Stimulated activated naive CD8-positive, alpha-beta T cell treated with anti-CD3 and anti-CD28 coated beads, Interleukin-15, Interleukin-2, amounts not matched to agents 100 ng/mL and 50 ng/mL, for 24 hours (primary cell): ENCODE measurements at regions not wholly inside any gene's neighbourhood (a gene's known extent, or its start where the extent isn't known, plus 50 kb on each side); places are given as distances from the start of the nearest gene placed in this dataset.

Experiments used
- H3K27ac Mint-ChIP-seq: one replicate; pipeline ENCODE4 v1.8.0; 2021; ENCODE audit warnings: mild to moderate bottlenecking, mixed read lengths
- H3K27me3 Mint-ChIP-seq: one replicate; pipeline ENCODE4 v1.8.0; 2021; ENCODE audit warnings: mixed read lengths
- H3K36me3 Mint-ChIP-seq: one replicate; pipeline ENCODE4 v1.8.0; 2021; ENCODE audit warnings: low read depth, mixed read lengths
- H3K4me1 Mint-ChIP-seq: one replicate; pipeline ENCODE4 v1.8.0; 2021; ENCODE audit warnings: low read depth, mixed read lengths
- H3K4me3 Mint-ChIP-seq: one replicate; pipeline ENCODE4 v1.8.0; 2021; ENCODE audit warnings: mild to moderate bottlenecking, mixed read lengths
- H3K9me3 Mint-ChIP-seq: one replicate; pipeline ENCODE4 v1.8.0; 2021; ENCODE audit warnings: mixed read lengths

- no peaks in the 10 kb centered on the region for H3K4me1 Mint-ChIP-seq
Observed at GRCh38 chr20:16904751-16905150, 156.6 kb downstream of the OTOR start.

GRCh38 chr20:16914277-16914676 is 166.1 kb downstream of the OTOR start:
- no peak overlapping the region for H3K27ac Mint-ChIP-seq
- no peaks in the 10 kb centered on the region for H3K36me3 Mint-ChIP-seq
- H3K9me3 Mint-ChIP-seq = peaks cover 8% of the 10 kb centered on the region

More at GRCh38 chr20:16904751-16905150, 156.6 kb downstream of the OTOR start:
- Mint-ChIP-seq H3K36me3 (no peaks in the 10 kb centered on the region), H3K4me3 (no peak overlapping the region), H3K9me3 (peaks cover 4% of the 10 kb centered on the region), H3K27me3 (no peaks in the 10 kb centered on the region), H3K27ac (no peak overlapping the region)

GRCh38 chr20:16916165-16916564 is 168.0 kb downstream of the OTOR start:
- Mint-ChIP-seq H3K9me3 (peaks cover 4% of the 10 kb centered on the region), H3K4me1 (no peaks in the 10 kb centered on the region), H3K27me3 (no peaks in the 10 kb centered on the region), H3K36me3 (no peaks in the 10 kb centered on the region), H3K27ac (no peak overlapping the region), H3K4me3 (no peak overlapping the region)

More at GRCh38 chr20:16914277-16914676, 166.1 kb downstream of the OTOR start:
- no peaks in the 10 kb centered on the region for H3K4me1 Mint-ChIP-seq
- H3K4me3 Mint-ChIP-seq = no peak overlapping the region
- H3K27me3 Mint-ChIP-seq = no peaks in the 10 kb centered on the region

- no peaks in the 10 kb centered on the region for H3K27me3 Mint-ChIP-seq
- H3K4me1 Mint-ChIP-seq = no peaks in the 10 kb centered on the region
- H3K4me3 Mint-ChIP-seq = no peak overlapping the region
- no peaks in the 10 kb centered on the region for H3K9me3 Mint-ChIP-seq
- H3K27ac Mint-ChIP-seq = no peak overlapping the region
- no peaks in the 10 kb centered on the region for H3K36me3 Mint-ChIP-seq
Observed at GRCh38 chr20:16917636-16918035, 169.5 kb downstream of the OTOR start.

GRCh38 chr20:16918366-16918765 is 170.2 kb downstream of the OTOR start:
- no peaks in the 10 kb centered on the region for H3K9me3 Mint-ChIP-seq
- no peaks in the 10 kb centered on the region for H3K27me3 Mint-ChIP-seq
- H3K4me1 Mint-ChIP-seq = no peaks in the 10 kb centered on the region
- H3K36me3 Mint-ChIP-seq = no peaks in the 10 kb centered on the region
- H3K27ac Mint-ChIP-seq = no peak overlapping the region
- no peak overlapping the region for H3K4me3 Mint-ChIP-seq

- Mint-ChIP-seq H3K36me3 (no peaks in the 10 kb centered on the region), H3K4me1 (no peaks in the 10 kb centered on the region), H3K27ac (no peak overlapping the region), H3K4me3 (no peak overlapping the region), H3K9me3 (no peaks in the 10 kb centered on the region), H3K27me3 (no peaks in the 10 kb centered on the region)
Observed at GRCh38 chr20:16919841-16920240, 171.7 kb downstream of the OTOR start.

GRCh38 chr20:16922834-16923233 is 174.7 kb downstream of the OTOR start:
- Mint-ChIP-seq H3K27me3 (no peaks in the 10 kb centered on the region), H3K4me1 (no peaks in the 10 kb centered on the region), H3K9me3 (no peaks in the 10 kb centered on the region), H3K27ac (no peak overlapping the region), H3K4me3 (no peak overlapping the region), H3K36me3 (no peaks in the 10 kb centered on the region)

- Mint-ChIP-seq H3K27ac (no peak overlapping the region), H3K27me3 (peaks cover 4% of the 10 kb centered on the region), H3K9me3 (peaks cover 6% of the 10 kb centered on the region), H3K4me3 (no peak overlapping the region), H3K36me3 (no peaks in the 10 kb centered on the region), H3K4me1 (no peaks in the 10 kb centered on the region)
Observed at GRCh38 chr20:16926626-16927430, 178.7 kb downstream of the OTOR start.

- Mint-ChIP-seq H3K4me3 (no peak overlapping the region), H3K4me1 (no peaks in the 10 kb centered on the region), H3K9me3 (peaks cover 15% of the 10 kb centered on the region), H3K27me3 (peaks cover 4% of the 10 kb centered on the region), H3K27ac (no peak overlapping the region), H3K36me3 (no peaks in the 10 kb centered on the region)
Observed at GRCh38 chr20:16929756-16930155, 181.6 kb downstream of the OTOR start.

- no peak overlapping the region for H3K4me3 Mint-ChIP-seq
- H3K4me1 Mint-ChIP-seq = no peaks in the 10 kb centered on the region
- no peak overlapping the region for H3K27ac Mint-ChIP-seq
- H3K9me3 Mint-ChIP-seq = peaks cover 15% of the 10 kb centered on the region
- peaks cover 4% of the 10 kb centered on the region for H3K27me3 Mint-ChIP-seq
- H3K36me3 Mint-ChIP-seq = no peaks in the 10 kb centered on the region
Observed at GRCh38 chr20:16930656-16931055, 182.5 kb downstream of the OTOR start.

GRCh38 chr20:16939051-16939450 is 190.9 kb downstream of the OTOR start:
- Mint-ChIP-seq H3K27ac (no peak overlapping the region), H3K36me3 (no peaks in the 10 kb centered on the region), H3K27me3 (no peaks in the 10 kb centered on the region), H3K4me1 (no peaks in the 10 kb centered on the region), H3K9me3 (no peaks in the 10 kb centered on the region), H3K4me3 (no peak overlapping the region)

- no peaks in the 10 kb centered on the region for H3K4me1 Mint-ChIP-seq
- H3K9me3 Mint-ChIP-seq = no peaks in the 10 kb centered on the region
- no peaks in the 10 kb centered on the region for H3K27me3 Mint-ChIP-seq
- H3K27ac Mint-ChIP-seq = no peak overlapping the region
- H3K4me3 Mint-ChIP-seq = no peak overlapping the region
- H3K36me3 Mint-ChIP-seq = no peaks in the 10 kb centered on the region
Observed at GRCh38 chr20:16940701-16941100, 192.5 kb downstream of the OTOR start.

- no peaks in the 10 kb centered on the region for H3K36me3 Mint-ChIP-seq
- H3K27me3 Mint-ChIP-seq = no peaks in the 10 kb centered on the region
- no peaks in the 10 kb centered on the region for H3K4me1 Mint-ChIP-seq
- H3K27ac Mint-ChIP-seq = no peak overlapping the region
- no peaks in the 10 kb centered on the region for H3K9me3 Mint-ChIP-seq
- H3K4me3 Mint-ChIP-seq = no peak overlapping the region
Observed at GRCh38 chr20:16942051-16942450, 193.9 kb downstream of the OTOR start.

GRCh38 chr20:16942756-16943155 is 194.6 kb downstream of the OTOR start:
- H3K27me3 Mint-ChIP-seq = no peaks in the 10 kb centered on the region
- H3K9me3 Mint-ChIP-seq = no peaks in the 10 kb centered on the region
- H3K4me3 Mint-ChIP-seq = no peak overlapping the region
- H3K4me1 Mint-ChIP-seq = no peaks in the 10 kb centered on the region
- no peak overlapping the region for H3K27ac Mint-ChIP-seq
- H3K36me3 Mint-ChIP-seq = no peaks in the 10 kb centered on the region

GRCh38 chr20:16944745-16945144 is 196.6 kb downstream of the OTOR start:
- Mint-ChIP-seq H3K9me3 (no peaks in the 10 kb centered on the region), H3K4me3 (no peak overlapping the region), H3K27ac (no peak overlapping the region), H3K27me3 (no peaks in the 10 kb centered on the region), H3K4me1 (no peaks in the 10 kb centered on the region), H3K36me3 (no peaks in the 10 kb centered on the region)

- Mint-ChIP-seq H3K27me3 (no peaks in the 10 kb centered on the region), H3K9me3 (no peaks in the 10 kb centered on the region), H3K4me3 (no peak overlapping the region), H3K27ac (no peak overlapping the region), H3K36me3 (no peaks in the 10 kb centered on the region), H3K4me1 (no peaks in the 10 kb centered on the region)
Observed at GRCh38 chr20:16945619-16946018, 197.5 kb downstream of the OTOR start.
